Mesothelial cell of epicardium (in vitro differentiated cells): ENCODE measurements at regions not wholly inside any gene's neighbourhood (a gene's known extent, or its start where the extent isn't known, plus 50 kb on each side); places are given as distances from the start of the nearest gene placed in this dataset.
"Not testable (repeated sequence)": the region's sequence is repeated elsewhere in the genome, so short reads cannot be mapped to it uniquely, and the experiment has no call there.

Experiments
- DNase-seq, 2 experiments: peaks; one replicate each; pipeline ENCODE4 v3.0.0; 2021; ENCODE audit warnings: low spot score in 2 of 2; ENCODE audit not compliant: unreplicated experiment in 2 of 2
- H3K27ac Mint-ChIP-seq: 2 replicates; pipeline ENCODE4 v1.8.0; 2021; ENCODE audit warnings: mixed read lengths
- H3K27me3 Mint-ChIP-seq: 2 replicates; pipeline ENCODE4 v1.8.0; 2021; ENCODE audit warnings: low read depth, mixed read lengths
- H3K36me3 Mint-ChIP-seq: 2 replicates; pipeline ENCODE4 v1.8.0; 2021; ENCODE audit warnings: mixed read lengths
- H3K4me1 Mint-ChIP-seq: 2 replicates; pipeline ENCODE4 v1.8.0; 2021; ENCODE audit warnings: mixed read lengths
- H3K4me3 Mint-ChIP-seq: 2 replicates; pipeline ENCODE4 v1.8.0; 2021; ENCODE audit warnings: mild to moderate bottlenecking, moderate library complexity, mixed read lengths
- H3K9me3 Mint-ChIP-seq: 2 replicates; pipeline ENCODE4 v1.8.0; 2021; ENCODE audit warnings: mixed read lengths
- CTCF ChIP-seq: fragments of 200-600 bp; sonication (generic); IDR thresholded peaks from one replicate; pipeline ENCODE4 v1.5.0; 2021; ENCODE audit warnings: antibody characterized with exemption; ENCODE audit not compliant: unreplicated experiment

GRCh38 chr14:88106377-88106776 is 101.4 kb downstream of the GPR65 start:
- H3K27me3 Mint-ChIP-seq = no peaks in the 10 kb centered on the region
- no peak overlapping the region for H3K4me3 Mint-ChIP-seq
- H3K27ac Mint-ChIP-seq = no peak overlapping the region
- TF ChIP-seq CTCF = no peak
- no peaks in the 10 kb centered on the region for H3K4me1 Mint-ChIP-seq
- no peaks in the 10 kb centered on the region for H3K36me3 Mint-ChIP-seq
- H3K9me3 Mint-ChIP-seq = peaks cover 15% of the 10 kb centered on the region
- DNase-seq = no peak

GRCh38 chr14:88127669-88128068 is 122.7 kb downstream of the GPR65 start:
- H3K9me3 Mint-ChIP-seq = peaks cover 17% of the 10 kb centered on the region
- H3K4me3 Mint-ChIP-seq, H3K36me3 Mint-ChIP-seq, H3K27ac Mint-ChIP-seq, H3K27me3 Mint-ChIP-seq, DNase-seq: not testable (repeated sequence)
- H3K4me1 Mint-ChIP-seq = peaks cover 11% of the 10 kb centered on the region

- DNase-seq = no peak
- Mint-ChIP-seq H3K27ac (no peak overlapping the region), H3K4me3 (no peak overlapping the region), H3K4me1 (peaks cover 11% of the 10 kb centered on the region), H3K27me3 (peaks cover 5% of the 10 kb centered on the region), H3K9me3 (peaks cover 16% of the 10 kb centered on the region), H3K36me3 (no peaks in the 10 kb centered on the region)
- TF ChIP-seq CTCF = no peak
These were observed 123.9 kb downstream of the GPR65 start for GRCh38 chr14:88128816-88129215.

- DNase-seq = no peak
- TF ChIP-seq CTCF = no peak
- Mint-ChIP-seq H3K4me1 (peaks cover 11% of the 10 kb centered on the region), H3K27ac (peak overlapping the region; percentile 5), H3K4me3 (no peak overlapping the region), H3K9me3 (peaks cover 16% of the 10 kb centered on the region), H3K27me3 (peaks cover 6% of the 10 kb centered on the region), H3K36me3 (no peaks in the 10 kb centered on the region)
These were observed 124.5 kb downstream of the GPR65 start for GRCh38 chr14:88129306-88130056.

- Mint-ChIP-seq H3K9me3 (peaks cover 16% of the 10 kb centered on the region), H3K4me1 (peaks cover 11% of the 10 kb centered on the region), H3K27me3 (peaks cover 9% of the 10 kb centered on the region), H3K4me3 (no peak overlapping the region), H3K27ac (peak overlapping the region; percentile 5), H3K36me3 (no peaks in the 10 kb centered on the region)
- no peak for DNase-seq
- no peak for TF ChIP-seq CTCF
These were observed 125.1 kb downstream of the GPR65 start for GRCh38 chr14:88130057-88130432.
